ENCODE measurements at regions not wholly inside any gene's neighbourhood (a gene's known extent, or its start where the extent isn't known, plus 50 kb on each side); places are given as distances from the start of the nearest gene placed in this dataset.

- TF ChIP-seq ZNF223 (tag by site-specific recombination; IDR thresholded peaks at IDR 0.05) = no peak
- TF ChIP-seq ZBTB20 (tag by site-specific recombination; IDR thresholded peaks at IDR 0.05) = no peak
- TF ChIP-seq ZNF19 (tag by site-specific recombination; IDR thresholded peaks at IDR 0.05; ENCODE audit: low read depth) = no peak
- no peak for TF ChIP-seq CTCF (tag by site-specific recombination; IDR thresholded peaks at IDR 0.05)
- no peak for TF ChIP-seq YY1 (tag by site-specific recombination; IDR thresholded peaks at IDR 0.05)
- no peak for TF ChIP-seq ZBTB8A (tag by site-specific recombination; IDR thresholded peaks at IDR 0.05)
- no peak for TF ChIP-seq ZNF571 (tag by site-specific recombination; IDR thresholded peaks at IDR 0.05)
- no peak for TF ChIP-seq KLF10 (tag by site-specific recombination; IDR thresholded peaks at IDR 0.05)
- no peak for TF ChIP-seq ZNF274 (IDR thresholded peaks at IDR 0.05; ENCODE audit: low read length)
- no peak for TF ChIP-seq ZNF274 (tag by site-specific recombination; IDR thresholded peaks at IDR 0.05; ENCODE audit: borderline replicate concordance)
- TF ChIP-seq REST (tag by site-specific recombination; IDR thresholded peaks at IDR 0.05) = no peak
Observed at GRCh38 chr16:5467552-5467951, 370.0 kb upstream of the EEF2KMT start.

All from HEK293 (cell line).